Fibroblast of lung (primary cell): ENCODE measurements at regions not wholly inside any gene's neighbourhood (a gene's known extent, or its start where the extent isn't known, plus 50 kb on each side); places are given as distances from the start of the nearest gene placed in this dataset.

Experiments used
- EZH2 ChIP-seq: IDR thresholded peaks from 2 replicates; pipeline ENCODE4 v1.5.1; 2012; ENCODE audit warnings: low read length, control low read depth, mild to moderate bottlenecking; ENCODE audit errors: missing control alignments
- TF ChIP-seq, protein P1 (sequence below), 2 donors: IDR thresholded peaks in 1 of 2; conservative IDR thresholded peaks in 1 of 2; 1 replicate in 1 of 2; 2 replicates in 1 of 2; pipeline ENCODE4 v1.5.1; 2011 to 2012; ENCODE audit warnings: low read length in 2 of 2, control low read depth in 1 of 2, inconsistent platforms in 1 of 2, low read depth in 1 of 2, mild to moderate bottlenecking in 1 of 2

DNA sequence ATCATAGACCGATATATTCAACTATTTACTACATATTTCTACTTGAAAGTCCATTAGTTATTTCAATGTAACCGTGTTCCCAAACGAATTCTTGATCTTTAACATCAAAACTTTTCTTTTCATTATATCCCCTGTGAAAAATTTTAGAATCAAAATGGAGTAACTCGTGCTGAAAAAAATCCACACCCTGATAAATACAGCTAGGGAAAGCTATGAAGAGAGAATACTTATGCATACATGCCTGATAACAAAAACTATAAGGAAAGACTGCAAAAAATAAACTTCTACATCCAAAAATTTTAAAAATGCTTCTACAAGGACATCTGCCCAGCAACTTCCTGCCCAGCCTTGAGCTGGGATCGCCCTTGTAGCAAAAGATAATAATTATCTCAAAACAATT lies 2458.3 kb upstream of the PCDH20 start:
- TF ChIP-seq, protein P1, sequence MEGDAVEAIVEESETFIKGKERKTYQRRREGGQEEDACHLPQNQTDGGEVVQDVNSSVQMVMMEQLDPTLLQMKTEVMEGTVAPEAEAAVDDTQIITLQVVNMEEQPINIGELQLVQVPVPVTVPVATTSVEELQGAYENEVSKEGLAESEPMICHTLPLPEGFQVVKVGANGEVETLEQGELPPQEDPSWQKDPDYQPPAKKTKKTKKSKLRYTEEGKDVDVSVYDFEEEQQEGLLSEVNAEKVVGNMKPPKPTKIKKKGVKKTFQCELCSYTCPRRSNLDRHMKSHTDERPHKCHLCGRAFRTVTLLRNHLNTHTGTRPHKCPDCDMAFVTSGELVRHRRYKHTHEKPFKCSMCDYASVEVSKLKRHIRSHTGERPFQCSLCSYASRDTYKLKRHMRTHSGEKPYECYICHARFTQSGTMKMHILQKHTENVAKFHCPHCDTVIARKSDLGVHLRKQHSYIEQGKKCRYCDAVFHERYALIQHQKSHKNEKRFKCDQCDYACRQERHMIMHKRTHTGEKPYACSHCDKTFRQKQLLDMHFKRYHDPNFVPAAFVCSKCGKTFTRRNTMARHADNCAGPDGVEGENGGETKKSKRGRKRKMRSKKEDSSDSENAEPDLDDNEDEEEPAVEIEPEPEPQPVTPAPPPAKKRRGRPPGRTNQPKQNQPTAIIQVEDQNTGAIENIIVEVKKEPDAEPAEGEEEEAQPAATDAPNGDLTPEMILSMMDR (conservative IDR thresholded peaks at IDR 0.05 in 1 of 2, IDR thresholded peaks at IDR 0.05 in 1 of 2; ENCODE audit: low read depth in 1 of 2, low read length in 2 of 2): no peak
- TF ChIP-seq EZH2: no peak
